ENCODE measurements at regions not wholly inside any gene's neighbourhood (a gene's known extent, or its start where the extent isn't known, plus 50 kb on each side); places are given as distances from the start of the nearest gene placed in this dataset.

GRCh38 chr2:17296686-17297085 is 221.6 kb downstream of the RAD51AP2 start:
- H2AFZ ChIP-seq (ENCODE audit: low read depth, low read length, severe bottlenecking), result no peak overlapping the region
- no peak overlapping the region for H3K4me2 ChIP-seq (ENCODE audit: low read depth, low read length, poor library complexity, severe bottlenecking)
- H3F3A ChIP-seq (ENCODE audit: insufficient read depth), result no peaks in the 10 kb centered on the region
- H4K20me1 ChIP-seq (ENCODE audit: low read depth, low read length), result no peaks in the 10 kb centered on the region
- H3K79me2 ChIP-seq (ENCODE audit: insufficient read depth, low read length), result no peaks in the 10 kb centered on the region
- H3K27ac ChIP-seq (ENCODE audit: low read depth, low read length), result no peak overlapping the region
- no peak overlapping the region for H3K4me3 ChIP-seq (ENCODE audit: insufficient read depth, low read length, poor library complexity, severe bottlenecking)
- no peaks in the 10 kb centered on the region for H3K9me3 ChIP-seq (ENCODE audit: insufficient read depth, low read length)
- no peaks in the 10 kb centered on the region for H3K36me3 ChIP-seq (ENCODE audit: low read length)
- H3K27me3 ChIP-seq (ENCODE audit: low read length), result no peaks in the 10 kb centered on the region
- no peak overlapping the region for H3K9ac ChIP-seq (ENCODE audit: low read length)
- TF ChIP-seq, protein P1, sequence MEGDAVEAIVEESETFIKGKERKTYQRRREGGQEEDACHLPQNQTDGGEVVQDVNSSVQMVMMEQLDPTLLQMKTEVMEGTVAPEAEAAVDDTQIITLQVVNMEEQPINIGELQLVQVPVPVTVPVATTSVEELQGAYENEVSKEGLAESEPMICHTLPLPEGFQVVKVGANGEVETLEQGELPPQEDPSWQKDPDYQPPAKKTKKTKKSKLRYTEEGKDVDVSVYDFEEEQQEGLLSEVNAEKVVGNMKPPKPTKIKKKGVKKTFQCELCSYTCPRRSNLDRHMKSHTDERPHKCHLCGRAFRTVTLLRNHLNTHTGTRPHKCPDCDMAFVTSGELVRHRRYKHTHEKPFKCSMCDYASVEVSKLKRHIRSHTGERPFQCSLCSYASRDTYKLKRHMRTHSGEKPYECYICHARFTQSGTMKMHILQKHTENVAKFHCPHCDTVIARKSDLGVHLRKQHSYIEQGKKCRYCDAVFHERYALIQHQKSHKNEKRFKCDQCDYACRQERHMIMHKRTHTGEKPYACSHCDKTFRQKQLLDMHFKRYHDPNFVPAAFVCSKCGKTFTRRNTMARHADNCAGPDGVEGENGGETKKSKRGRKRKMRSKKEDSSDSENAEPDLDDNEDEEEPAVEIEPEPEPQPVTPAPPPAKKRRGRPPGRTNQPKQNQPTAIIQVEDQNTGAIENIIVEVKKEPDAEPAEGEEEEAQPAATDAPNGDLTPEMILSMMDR (IDR thresholded peaks at IDR 0.05; ENCODE audit: insufficient read depth, low read length, poor library complexity, severe bottlenecking), result no peak
- TF ChIP-seq EZH2phosphoT487 (conservative IDR thresholded peaks at IDR 0.05; ENCODE audit: low read length), result no peak
- no peaks in the 10 kb centered on the region for H3K9me2 ChIP-seq (replicated peaks; ENCODE audit: insufficient read depth, low read length)

DNA sequence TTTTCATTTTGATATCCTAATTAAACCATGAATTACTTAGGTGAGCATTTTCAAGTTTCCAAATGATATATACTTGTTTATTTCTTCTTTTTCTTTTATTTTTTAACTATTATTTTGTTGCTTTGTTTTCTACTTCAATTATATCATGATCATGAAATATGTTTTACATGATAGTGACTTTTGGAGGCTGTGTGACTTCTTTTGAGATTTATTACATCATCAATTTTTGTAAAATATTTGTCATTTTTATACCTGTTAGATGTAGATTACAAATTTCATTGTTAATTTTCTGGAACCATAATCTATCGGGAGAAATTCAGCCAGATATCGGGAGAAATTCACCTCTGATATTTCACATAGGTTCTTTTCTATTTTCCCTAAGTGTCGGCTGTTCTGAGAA is 228.6 kb downstream of the RAD51AP2 start:
- H3K9me2 ChIP-seq (replicated peaks; ENCODE audit: insufficient read depth, low read length), result no peaks in the 10 kb centered on the region

DNA sequence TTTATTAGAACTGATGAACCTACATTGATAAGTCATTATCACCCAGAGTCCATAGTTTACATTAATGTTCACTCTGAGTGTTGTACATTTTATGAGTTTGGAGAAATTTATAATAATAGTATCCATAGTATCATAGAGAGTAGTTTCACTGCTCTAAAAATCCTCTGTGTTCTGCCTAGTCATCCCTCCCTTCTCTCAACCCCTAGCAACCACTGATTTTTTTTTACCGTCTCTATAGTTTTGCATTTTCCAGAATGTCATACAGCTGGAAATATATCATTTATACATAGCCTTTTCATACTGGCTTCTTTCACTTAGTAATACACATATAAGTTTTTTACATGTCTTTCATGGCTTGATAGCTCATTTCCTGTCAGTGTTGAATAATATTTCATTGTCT is 231.1 kb downstream of the RAD51AP2 start:
- H3K4me3 ChIP-seq (ENCODE audit: insufficient read depth, low read length, poor library complexity, severe bottlenecking), result no peak overlapping the region
- no peak overlapping the region for H3K4me2 ChIP-seq (ENCODE audit: low read depth, low read length, poor library complexity, severe bottlenecking)
- no peaks in the 10 kb centered on the region for H3K9me3 ChIP-seq (ENCODE audit: insufficient read depth, low read length)
- H4K20me1 ChIP-seq (ENCODE audit: low read depth, low read length), result no peaks in the 10 kb centered on the region
- H3K9me2 ChIP-seq (replicated peaks; ENCODE audit: insufficient read depth, low read length), result no peaks in the 10 kb centered on the region
- no peak overlapping the region for H3K27ac ChIP-seq (ENCODE audit: low read depth, low read length)
- no peaks in the 10 kb centered on the region for H3K79me2 ChIP-seq (ENCODE audit: insufficient read depth, low read length)
- no peaks in the 10 kb centered on the region for H3K27me3 ChIP-seq (ENCODE audit: low read length)
- H3K9ac ChIP-seq (ENCODE audit: low read length), result no peak overlapping the region
- no peaks in the 10 kb centered on the region for H3K36me3 ChIP-seq (ENCODE audit: low read length)
- no peaks in the 10 kb centered on the region for H3F3A ChIP-seq (ENCODE audit: insufficient read depth)
- TF ChIP-seq, protein P1 (IDR thresholded peaks at IDR 0.05; ENCODE audit: insufficient read depth, low read length, poor library complexity, severe bottlenecking), result no peak
- TF ChIP-seq EZH2phosphoT487 (conservative IDR thresholded peaks at IDR 0.05; ENCODE audit: low read length), result no peak
- no peak overlapping the region for H2AFZ ChIP-seq (ENCODE audit: low read depth, low read length, severe bottlenecking)

More for the DNA sequence above, 228.6 kb downstream of the RAD51AP2 start:
- H3K36me3 ChIP-seq (ENCODE audit: low read length), result no peaks in the 10 kb centered on the region
- H3K79me2 ChIP-seq (ENCODE audit: insufficient read depth, low read length), result no peaks in the 10 kb centered on the region
- no peaks in the 10 kb centered on the region for H3K27me3 ChIP-seq (ENCODE audit: low read length)
- no peak overlapping the region for H2AFZ ChIP-seq (ENCODE audit: low read depth, low read length, severe bottlenecking)
- no peaks in the 10 kb centered on the region for H3F3A ChIP-seq (ENCODE audit: insufficient read depth)
- H3K27ac ChIP-seq (ENCODE audit: low read depth, low read length), result no peak overlapping the region
- no peak for TF ChIP-seq EZH2phosphoT487 (conservative IDR thresholded peaks at IDR 0.05; ENCODE audit: low read length)
- TF ChIP-seq, protein P1 (IDR thresholded peaks at IDR 0.05; ENCODE audit: insufficient read depth, low read length, poor library complexity, severe bottlenecking), result no peak
- H3K9ac ChIP-seq (ENCODE audit: low read length), result no peak overlapping the region
- no peak overlapping the region for H3K4me2 ChIP-seq (ENCODE audit: low read depth, low read length, poor library complexity, severe bottlenecking)
- H3K9me3 ChIP-seq (ENCODE audit: insufficient read depth, low read length), result no peaks in the 10 kb centered on the region
- no peak overlapping the region for H3K4me3 ChIP-seq (ENCODE audit: insufficient read depth, low read length, poor library complexity, severe bottlenecking)
- H4K20me1 ChIP-seq (ENCODE audit: low read depth, low read length), result no peaks in the 10 kb centered on the region

All from SU-DHL-6 (cell line).